IPS-NIHi11 (cell line): ENCODE measurements at regions not wholly inside any gene's neighbourhood (a gene's known extent, or its start where the extent isn't known, plus 50 kb on each side); places are given as distances from the start of the nearest gene placed in this dataset.
"Not testable (repeated sequence)": the region's sequence is repeated elsewhere in the genome, so short reads cannot be mapped to it uniquely, and the experiment has no call there.

Experiments
- DNase-seq: peaks from one replicate; pipeline ENCODE4 v3.0.0; 2012; ENCODE audit warnings: mixed read lengths, low spot score

DNA sequence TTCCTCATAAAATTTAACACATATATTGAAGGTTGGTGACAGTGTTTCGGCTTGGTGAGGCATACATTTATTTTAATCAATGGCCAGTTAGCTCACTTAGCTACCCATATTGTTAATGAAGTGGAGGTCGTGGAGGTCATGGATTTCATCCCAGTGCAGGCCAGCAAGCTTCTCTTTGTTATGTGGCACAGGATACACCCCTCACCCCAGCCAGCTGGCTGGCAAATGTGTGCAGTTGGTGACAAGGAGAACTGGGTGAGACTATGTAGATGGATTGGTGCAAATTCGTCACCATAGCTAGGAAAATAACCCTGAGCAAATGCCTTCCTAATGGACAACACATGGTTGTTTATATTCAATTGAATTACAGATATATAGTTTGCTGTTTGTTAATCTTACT is 50.5 kb upstream of the FOXP2 start:
- peak; percentile 7 for DNase-seq

DNA sequence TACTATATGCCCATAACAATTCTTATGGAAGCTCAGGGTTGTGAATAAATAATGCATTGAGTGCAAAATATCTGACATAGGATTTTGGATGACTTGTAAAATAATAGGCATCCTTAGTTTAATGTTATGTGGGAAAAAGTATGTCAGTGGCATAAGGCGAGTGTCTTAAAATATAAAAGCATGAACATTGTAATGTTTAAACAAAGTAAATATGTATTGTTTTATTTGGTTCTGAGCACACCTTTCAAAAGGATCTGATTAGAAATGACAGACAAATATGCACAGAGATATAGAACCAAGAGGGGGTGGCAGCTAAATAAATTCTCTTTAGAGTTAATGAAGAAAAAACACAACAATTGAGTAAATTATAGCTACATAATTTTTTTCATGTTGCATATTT is 51.3 kb upstream of the FOXP2 start:
- DNase-seq: no peak

GRCh38 chr7:114358911-114359310 is 55.7 kb upstream of the FOXP2 start:
- no peak for DNase-seq

GRCh38 chr7:114356133-114356532 is 58.5 kb upstream of the FOXP2 start:
- no peak for DNase-seq

- DNase-seq: no peak
Measured at GRCh38 chr7:114354306-114354705, 60.3 kb upstream of the FOXP2 start.

- no peak for DNase-seq
Measured at GRCh38 chr7:114345494-114345893, 69.1 kb upstream of the FOXP2 start.

GRCh38 chr7:114343949-114344708 is 70.5 kb upstream of the FOXP2 start:
- DNase-seq: no peak

- no peak for DNase-seq
Measured at GRCh38 chr7:114342431-114343179, 72.0 kb upstream of the FOXP2 start.

GRCh38 chr7:114341648-114342047 is 73.0 kb upstream of the FOXP2 start:
- no peak for DNase-seq

DNA sequence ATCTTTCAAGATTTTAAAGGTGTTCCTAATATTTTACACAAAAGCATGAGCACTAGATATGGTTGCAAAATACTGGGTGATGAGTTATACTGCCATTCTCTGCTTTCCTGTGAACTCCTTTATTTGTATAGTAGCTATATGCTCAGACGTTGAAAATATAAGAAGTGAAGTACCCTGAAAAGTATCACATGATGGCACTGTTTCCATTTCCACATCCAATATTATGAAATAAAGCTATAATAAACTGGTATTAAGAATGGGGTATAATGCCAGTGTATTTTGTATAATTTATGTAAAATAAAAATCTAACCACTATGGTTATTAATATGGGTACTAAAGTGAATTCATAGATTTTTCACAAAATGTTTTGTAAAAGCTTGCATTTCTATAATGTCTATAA is 79.6 kb upstream of the FOXP2 start:
- DNase-seq: no peak

DNA sequence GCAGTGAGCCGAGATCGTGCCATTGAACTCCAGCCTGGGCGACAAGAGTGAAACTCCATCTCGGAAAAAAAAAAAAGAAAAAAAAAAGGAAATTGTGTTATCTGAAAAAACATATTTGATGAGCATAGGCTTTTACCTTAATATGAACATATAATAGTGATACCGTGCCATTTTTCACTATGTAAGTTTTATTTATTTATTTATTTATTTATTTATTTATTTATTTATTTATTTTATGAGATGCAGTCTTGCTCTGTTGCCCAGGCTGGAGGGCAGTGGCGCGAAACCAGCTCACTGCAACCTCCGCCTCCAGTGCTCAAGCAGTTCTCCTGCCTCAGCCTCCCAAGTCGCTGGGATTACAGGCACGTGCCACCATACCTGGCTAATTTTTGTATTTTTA is 85.2 kb upstream of the FOXP2 start:
- not testable (repeated sequence) for DNase-seq

DNA sequence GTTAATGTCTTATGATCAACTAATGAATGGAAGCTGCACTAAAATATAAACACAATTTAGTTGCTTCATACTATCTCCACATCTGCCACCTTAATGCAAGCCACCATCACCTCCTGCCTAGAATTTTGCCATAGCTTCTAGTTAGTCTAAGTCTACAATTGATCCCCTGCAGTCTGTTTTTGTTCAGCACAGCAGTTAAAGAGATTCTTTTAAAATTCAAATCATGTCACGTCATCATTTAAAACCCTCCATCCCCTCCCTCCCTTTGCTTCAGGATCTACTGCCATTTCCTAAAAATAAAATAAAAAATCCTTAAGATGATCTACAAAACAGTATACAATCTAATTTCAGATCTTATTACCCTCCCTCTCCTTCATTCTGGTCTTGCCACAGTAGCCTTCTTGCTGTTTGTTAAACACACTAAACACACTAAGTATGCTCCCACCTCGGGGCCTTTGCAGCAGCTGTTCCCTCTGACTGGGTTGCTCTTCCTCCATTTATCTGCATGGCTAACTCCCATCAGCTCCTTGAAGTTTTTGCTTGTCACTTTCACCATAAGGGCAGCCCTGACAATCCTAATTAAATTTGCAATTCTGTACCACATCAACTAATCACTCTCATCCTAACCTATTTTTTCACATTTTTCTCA is 97.0 kb upstream of the FOXP2 start:
- no peak for DNase-seq

- DNase-seq: no peak
Measured at GRCh38 chr7:114312649-114313048, 102.0 kb upstream of the FOXP2 start.

DNA sequence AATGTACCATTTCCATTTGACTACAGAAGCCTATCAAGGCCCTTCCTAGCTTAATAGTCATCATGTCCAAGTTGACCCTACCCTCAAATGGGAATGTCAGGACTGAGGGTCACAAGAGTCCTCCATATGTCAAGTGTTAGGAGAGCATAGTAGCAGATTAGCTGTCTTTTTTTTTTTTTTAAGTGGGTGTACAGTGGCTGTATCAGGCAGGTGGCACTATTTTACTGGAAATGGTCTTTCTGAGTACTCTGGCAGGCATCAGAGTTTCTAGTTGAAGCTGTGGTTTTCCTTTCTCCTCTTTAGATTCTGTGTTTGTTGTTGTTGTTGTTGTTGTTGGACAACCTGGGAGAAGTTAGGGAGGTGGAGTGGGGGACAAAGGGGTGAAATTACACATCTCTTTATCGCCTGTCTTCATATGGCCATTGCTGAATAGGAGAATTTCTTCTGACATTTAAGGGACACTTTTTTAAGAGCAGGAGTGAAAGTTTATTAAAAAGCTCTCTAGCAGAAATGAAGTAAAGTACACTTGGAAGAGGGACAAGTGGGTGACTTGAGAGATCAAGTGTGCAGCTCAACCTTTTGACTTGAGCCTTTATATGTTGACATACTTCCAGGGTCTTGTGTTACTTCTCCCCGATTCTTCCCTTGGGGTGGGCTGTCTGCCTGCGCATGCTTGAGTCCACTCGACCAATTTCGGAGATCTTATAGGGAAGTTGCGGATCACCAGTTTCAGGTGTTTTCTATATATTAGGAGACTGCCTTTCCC is 104.1 kb upstream of the FOXP2 start:
- DNase-seq: no peak

- DNase-seq: no peak
Measured at GRCh38 chr7:114309729-114310128, 104.9 kb upstream of the FOXP2 start.

DNA sequence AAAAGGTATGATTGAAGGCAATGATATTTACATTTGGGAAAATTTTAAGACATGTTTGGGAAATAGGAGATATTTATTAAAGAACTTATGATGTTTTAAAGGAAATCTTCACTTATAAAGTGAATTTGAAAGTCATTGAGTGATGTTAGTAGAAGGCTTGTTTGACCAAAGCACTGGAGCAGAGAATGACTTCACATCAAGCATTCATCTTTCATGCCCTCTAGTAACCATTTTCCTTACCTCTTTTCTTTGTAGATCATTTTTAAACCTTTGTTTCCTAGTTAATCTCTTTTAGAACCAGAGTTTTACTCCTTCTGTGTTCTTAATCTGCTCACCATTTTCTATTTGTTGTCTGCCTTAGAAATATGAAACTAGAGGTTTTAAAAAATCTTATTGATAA is 111.3 kb upstream of the FOXP2 start:
- DNase-seq: no peak

DNA sequence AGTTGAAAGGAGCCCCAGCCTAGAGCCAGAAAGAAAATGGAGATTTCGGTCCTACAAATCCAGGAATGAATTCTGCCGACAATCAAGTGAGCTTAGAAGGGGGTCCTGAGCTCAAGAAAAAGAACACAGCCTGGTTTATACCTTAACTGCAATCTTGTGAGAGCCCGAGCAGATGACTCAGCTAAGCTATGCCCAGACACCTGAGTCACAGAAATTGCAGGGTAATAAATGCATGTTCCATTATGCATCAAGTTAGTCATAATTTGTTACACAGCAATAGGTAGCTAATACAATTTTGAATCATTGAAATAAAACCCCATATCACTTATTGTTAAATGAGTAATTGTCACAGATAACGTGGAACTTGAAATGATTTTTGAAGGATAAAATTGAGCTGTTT is 111.8 kb upstream of the FOXP2 start:
- no peak for DNase-seq

DNA sequence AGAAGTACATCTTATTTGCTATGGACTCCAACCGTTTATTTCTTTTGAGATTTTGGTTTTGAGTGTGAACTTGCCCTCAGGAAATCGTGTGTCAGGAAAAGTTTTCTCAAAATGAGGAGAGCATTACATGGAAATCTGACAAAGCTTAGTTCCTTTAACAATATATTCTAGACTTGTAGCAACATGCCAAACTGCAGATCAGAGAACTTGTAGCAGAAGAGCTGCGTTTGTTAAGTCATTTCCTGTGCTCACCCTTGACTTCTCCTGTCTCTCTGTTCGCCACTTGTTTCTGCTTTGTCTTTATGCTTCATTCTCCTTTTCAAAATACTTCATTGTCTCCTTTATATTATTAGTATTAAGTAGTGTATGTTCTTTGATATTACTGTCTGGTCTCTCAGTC is 116.6 kb upstream of the FOXP2 start:
- no peak for DNase-seq

DNA sequence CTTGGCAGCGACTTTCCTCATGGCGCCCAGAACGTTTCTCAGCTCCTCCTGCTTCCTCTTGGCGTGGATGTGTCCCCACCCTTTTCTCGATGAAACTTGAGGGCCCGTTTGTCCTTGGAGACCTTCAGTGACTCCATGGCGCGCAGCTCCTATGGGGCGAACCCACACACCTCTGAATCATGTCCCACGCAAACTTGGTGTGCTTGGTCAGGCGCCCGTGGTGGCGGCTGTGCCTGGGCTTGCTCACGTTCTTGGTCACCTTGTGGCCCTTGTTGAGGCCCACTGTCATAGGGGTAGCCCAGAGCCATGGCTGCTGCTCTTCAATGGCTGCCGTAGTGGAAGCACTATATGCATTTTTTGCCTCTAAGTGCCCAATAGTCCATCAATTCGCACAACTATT is 117.5 kb upstream of the FOXP2 start:
- no peak for DNase-seq

DNA sequence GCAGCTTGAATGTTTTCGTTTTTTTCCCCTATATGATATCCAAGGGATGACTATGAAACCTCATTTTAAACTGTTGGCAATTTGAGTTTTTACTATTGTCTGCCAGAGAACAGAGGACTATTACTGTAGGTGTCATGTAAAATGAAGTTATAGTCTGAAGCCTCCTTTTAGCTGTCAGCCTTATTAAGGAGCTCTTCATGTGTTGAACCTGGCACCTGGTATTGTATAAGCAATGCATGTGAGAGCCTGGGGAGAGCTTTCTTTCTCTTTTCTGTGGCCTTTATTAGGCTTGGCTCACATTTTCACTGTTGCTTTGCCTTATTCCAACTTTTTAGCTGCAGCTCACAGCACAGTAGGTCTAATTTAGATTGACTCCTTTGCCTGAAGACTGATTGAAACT is 119.1 kb upstream of the FOXP2 start:
- no peak for DNase-seq

- no peak for DNase-seq
Measured at GRCh38 chr7:114294036-114294435, 120.6 kb upstream of the FOXP2 start.

GRCh38 chr7:114293289-114294012 is 121.2 kb upstream of the FOXP2 start:
- no peak for DNase-seq
